A673 (cell line): ENCODE measurements at regions not wholly inside any gene's neighbourhood (a gene's known extent, or its start where the extent isn't known, plus 50 kb on each side); places are given as distances from the start of the nearest gene placed in this dataset.

Experiments
- CTCF ChIP-seq: fragments of 300-800, 200-600 bp; sonication (generic); conservative IDR thresholded peaks from 2 replicates; pipeline ENCODE4 v1.5.1; 2017; ENCODE audit warnings: low read depth, mild to moderate bottlenecking, antibody characterized with exemption, low read length, moderate library complexity, mixed read lengths
- EZH2 ChIP-seq: fragments of 200-600 bp; sonication (generic); IDR thresholded peaks from 2 replicates; pipeline ENCODE4 v1.6.1; 2017; ENCODE audit warnings: borderline replicate concordance, low read depth, mild to moderate bottlenecking, mixed read lengths, antibody characterized with exemption, low read length; ENCODE audit not compliant: poor library complexity, severe bottlenecking

GRCh38 chr12:124497658-124498057 is 69.8 kb downstream of the NCOR2 start:
- no peak for TF ChIP-seq CTCF
- no peak for TF ChIP-seq EZH2
